ENCODE measurements at regions not wholly inside any gene's neighbourhood (a gene's known extent, or its start where the extent isn't known, plus 50 kb on each side); places are given as distances from the start of the nearest gene placed in this dataset.

DNA sequence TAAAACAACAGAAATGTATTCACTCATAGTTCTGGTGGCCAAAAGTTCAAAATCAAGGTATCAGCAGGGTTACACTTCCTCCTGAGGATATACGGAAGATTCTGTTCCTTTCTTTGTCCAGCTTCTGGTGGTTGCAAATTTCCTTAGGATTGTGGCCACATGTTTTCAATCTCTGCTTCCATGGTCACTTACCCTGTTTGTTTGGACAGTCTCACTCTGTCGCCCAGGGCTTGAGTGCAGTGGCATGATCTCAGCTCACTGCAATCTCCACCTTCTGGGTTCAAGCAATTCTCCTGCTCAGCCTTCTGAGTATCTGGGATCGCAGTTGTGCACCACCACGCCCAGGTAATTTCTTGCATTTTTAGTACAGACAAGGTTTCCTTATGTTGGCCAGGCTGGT is 534.3 kb downstream of the KCNA4 start:
- DNase-seq (no peak), ATAC-seq (no peak)
- Histone ChIP-seq H3K9me3 (ENCODE audit: low read length) (no peaks in the 10 kb centered on the region), H3K27ac (ENCODE audit: low read length) (no peak overlapping the region), H3K4me2 (ENCODE audit: low read length) (no peak overlapping the region), H2AFZ (ENCODE audit: low read length) (no peak overlapping the region), H3F3A (ENCODE audit: low read length, unreplicated experiment) (no peaks in the 10 kb centered on the region), H3K27me3 (ENCODE audit: low read length) (no peaks in the 10 kb centered on the region), H3K9me2 (replicated peaks; ENCODE audit: low read length) (no peaks in the 10 kb centered on the region), H4K20me1 (ENCODE audit: low read length) (no peaks in the 10 kb centered on the region), H3K4me1 (ENCODE audit: insufficient read depth, low read length) (no peaks in the 10 kb centered on the region), H3K4me3 (ENCODE audit: low read length) (no peak overlapping the region), H3K9ac (ENCODE audit: low read length) (no peak overlapping the region), H3K36me3 (ENCODE audit: low read depth, low read length) (no peaks in the 10 kb centered on the region), H3K79me2 (ENCODE audit: low read length) (no peaks in the 10 kb centered on the region)
- ChIA-PET CTCF (no interaction called here), POLR2A (ENCODE audit: unreplicated experiment) (no interaction called here)
- TF ChIP-seq, protein P1, sequence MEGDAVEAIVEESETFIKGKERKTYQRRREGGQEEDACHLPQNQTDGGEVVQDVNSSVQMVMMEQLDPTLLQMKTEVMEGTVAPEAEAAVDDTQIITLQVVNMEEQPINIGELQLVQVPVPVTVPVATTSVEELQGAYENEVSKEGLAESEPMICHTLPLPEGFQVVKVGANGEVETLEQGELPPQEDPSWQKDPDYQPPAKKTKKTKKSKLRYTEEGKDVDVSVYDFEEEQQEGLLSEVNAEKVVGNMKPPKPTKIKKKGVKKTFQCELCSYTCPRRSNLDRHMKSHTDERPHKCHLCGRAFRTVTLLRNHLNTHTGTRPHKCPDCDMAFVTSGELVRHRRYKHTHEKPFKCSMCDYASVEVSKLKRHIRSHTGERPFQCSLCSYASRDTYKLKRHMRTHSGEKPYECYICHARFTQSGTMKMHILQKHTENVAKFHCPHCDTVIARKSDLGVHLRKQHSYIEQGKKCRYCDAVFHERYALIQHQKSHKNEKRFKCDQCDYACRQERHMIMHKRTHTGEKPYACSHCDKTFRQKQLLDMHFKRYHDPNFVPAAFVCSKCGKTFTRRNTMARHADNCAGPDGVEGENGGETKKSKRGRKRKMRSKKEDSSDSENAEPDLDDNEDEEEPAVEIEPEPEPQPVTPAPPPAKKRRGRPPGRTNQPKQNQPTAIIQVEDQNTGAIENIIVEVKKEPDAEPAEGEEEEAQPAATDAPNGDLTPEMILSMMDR (conservative IDR thresholded peaks at IDR 0.05; ENCODE audit: low read depth, low read length): no peak
- TF ChIP-seq EZH2 (IDR thresholded peaks at IDR 0.05; ENCODE audit: low read length, unreplicated experiment) (no peak), EZH2phosphoT487 (IDR thresholded peaks at IDR 0.05; ENCODE audit: borderline replicate concordance, low read length) (no peak)
- BruUV-seq (replicated peaks): no TSS peak
- intact Hi-C loops (cut with micrococcal nuclease): no loop called here

DNA sequence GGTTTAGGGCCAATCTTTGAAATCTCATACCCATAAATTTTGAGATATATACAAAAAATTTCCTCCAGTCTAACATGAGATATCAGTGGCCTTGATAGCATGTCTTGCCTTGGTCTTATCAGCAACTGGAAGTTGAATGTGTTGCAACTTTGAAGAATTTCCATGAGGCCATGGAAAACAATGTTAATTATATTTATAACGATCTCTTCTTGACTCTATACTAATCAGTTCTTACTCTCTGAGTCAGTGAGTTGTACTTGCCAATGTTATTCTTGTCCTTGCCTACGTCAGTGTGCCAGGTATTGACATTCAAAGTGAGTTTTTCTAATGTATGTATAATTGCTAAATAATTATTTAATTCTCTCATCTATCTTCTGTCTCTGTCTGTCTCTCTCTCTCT is 535.1 kb downstream of the KCNA4 start:
- no peak overlapping the region for H2AFZ ChIP-seq (ENCODE audit: low read length)
- H3K4me1 ChIP-seq (ENCODE audit: insufficient read depth, low read length): no peaks in the 10 kb centered on the region
- H3K27ac ChIP-seq (ENCODE audit: low read length): no peak overlapping the region
- no peak overlapping the region for H3K9ac ChIP-seq (ENCODE audit: low read length)
- BruUV-seq (replicated peaks): no TSS peak
- intact Hi-C loops (cut with micrococcal nuclease): no loop called here
- ChIA-PET POLR2A (ENCODE audit: unreplicated experiment) (no interaction called here), CTCF (no interaction called here)
- ATAC-seq (no peak), DNase-seq (no peak)
- H3K4me2 ChIP-seq (ENCODE audit: low read length): no peak overlapping the region
- H3K79me2 ChIP-seq (ENCODE audit: low read length): no peaks in the 10 kb centered on the region
- TF ChIP-seq, protein P1 (conservative IDR thresholded peaks at IDR 0.05; ENCODE audit: low read depth, low read length): no peak
- TF ChIP-seq EZH2 (IDR thresholded peaks at IDR 0.05; ENCODE audit: low read length, unreplicated experiment) (no peak), EZH2phosphoT487 (IDR thresholded peaks at IDR 0.05; ENCODE audit: borderline replicate concordance, low read length) (no peak)
- H3K27me3 ChIP-seq (ENCODE audit: low read length): no peaks in the 10 kb centered on the region
- no peaks in the 10 kb centered on the region for H3K36me3 ChIP-seq (ENCODE audit: low read depth, low read length)
- H3K9me2 ChIP-seq (replicated peaks; ENCODE audit: low read length): no peaks in the 10 kb centered on the region
- no peaks in the 10 kb centered on the region for H4K20me1 ChIP-seq (ENCODE audit: low read length)
- H3K4me3 ChIP-seq (ENCODE audit: low read length): no peak overlapping the region
- H3K9me3 ChIP-seq (ENCODE audit: low read length): no peaks in the 10 kb centered on the region
- H3F3A ChIP-seq (ENCODE audit: low read length, unreplicated experiment): no peaks in the 10 kb centered on the region

DNA sequence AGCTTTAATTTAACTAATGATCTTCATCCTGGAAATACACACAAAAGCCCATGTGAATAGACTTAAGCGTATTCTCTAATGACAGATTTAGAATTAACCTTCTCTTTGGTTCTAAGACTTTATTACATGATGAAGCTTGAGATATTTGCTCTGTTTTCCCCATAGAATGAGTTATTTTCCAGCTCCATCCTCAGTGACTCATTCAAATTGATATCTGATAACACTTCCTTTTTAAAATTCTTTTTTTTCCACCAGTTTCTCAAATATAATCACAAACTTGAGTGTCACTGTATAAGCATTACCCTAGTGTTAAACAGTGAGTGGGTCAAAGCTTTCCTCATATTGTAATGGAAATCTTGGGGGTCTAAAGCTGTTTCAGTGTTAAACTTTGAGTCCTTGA is 535.8 kb downstream of the KCNA4 start:
- POLR2A ChIA-PET (ENCODE audit: unreplicated experiment): no interaction called here
- no peak for ATAC-seq

More for the DNA sequence above, 535.8 kb downstream of the KCNA4 start:
- Histone ChIP-seq H3K27ac (ENCODE audit: low read length) (no peak overlapping the region), H3K36me3 (ENCODE audit: low read depth, low read length) (no peaks in the 10 kb centered on the region), H3K9ac (ENCODE audit: low read length) (no peak overlapping the region), H3K4me1 (ENCODE audit: insufficient read depth, low read length) (no peaks in the 10 kb centered on the region), H3K4me2 (ENCODE audit: low read length) (no peak overlapping the region), H3K9me2 (replicated peaks; ENCODE audit: low read length) (no peaks in the 10 kb centered on the region), H3K79me2 (ENCODE audit: low read length) (no peaks in the 10 kb centered on the region), H3K27me3 (ENCODE audit: low read length) (no peaks in the 10 kb centered on the region), H3K4me3 (ENCODE audit: low read length) (no peak overlapping the region), H3F3A (ENCODE audit: low read length, unreplicated experiment) (no peaks in the 10 kb centered on the region), H4K20me1 (ENCODE audit: low read length) (no peaks in the 10 kb centered on the region), H2AFZ (ENCODE audit: low read length) (no peak overlapping the region), H3K9me3 (ENCODE audit: low read length) (no peaks in the 10 kb centered on the region)
- CTCF ChIA-PET: no interaction called here
- TF ChIP-seq, protein P1 (conservative IDR thresholded peaks at IDR 0.05; ENCODE audit: low read depth, low read length): no peak
- TF ChIP-seq EZH2phosphoT487 (IDR thresholded peaks at IDR 0.05; ENCODE audit: borderline replicate concordance, low read length): no peak
- TF ChIP-seq EZH2 (IDR thresholded peaks at IDR 0.05; ENCODE audit: low read length, unreplicated experiment): no peak
- intact Hi-C loops (cut with micrococcal nuclease): no loop called here
- no TSS peak for BruUV-seq (replicated peaks)
- DNase-seq: no peak
